ENCODE measurements at regions not wholly inside any gene's neighbourhood (a gene's known extent, or its start where the extent isn't known, plus 50 kb on each side); places are given as distances from the start of the nearest gene placed in this dataset.

DNA sequence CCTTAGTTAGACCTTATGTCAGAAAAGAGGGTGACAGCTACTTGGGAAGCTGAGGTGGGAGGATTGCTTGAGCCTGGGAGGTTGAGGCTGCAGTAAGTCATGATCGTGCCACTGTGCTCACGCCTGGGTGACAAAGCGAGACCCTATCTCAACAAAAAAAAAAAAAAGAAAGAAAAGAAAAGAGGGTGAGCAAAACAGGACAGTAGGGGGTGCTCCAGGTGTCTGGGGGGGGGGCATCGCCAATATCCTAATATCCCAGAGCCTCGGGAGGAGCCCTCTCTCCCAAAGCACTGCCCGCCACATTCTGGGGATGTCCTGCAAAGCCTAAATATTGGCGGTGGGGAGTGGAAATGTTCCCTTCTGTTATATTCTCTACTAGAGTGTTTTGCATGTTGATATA lies 120.9 kb upstream of the TBL1X start:
- TF ChIP-seq, protein P1, sequence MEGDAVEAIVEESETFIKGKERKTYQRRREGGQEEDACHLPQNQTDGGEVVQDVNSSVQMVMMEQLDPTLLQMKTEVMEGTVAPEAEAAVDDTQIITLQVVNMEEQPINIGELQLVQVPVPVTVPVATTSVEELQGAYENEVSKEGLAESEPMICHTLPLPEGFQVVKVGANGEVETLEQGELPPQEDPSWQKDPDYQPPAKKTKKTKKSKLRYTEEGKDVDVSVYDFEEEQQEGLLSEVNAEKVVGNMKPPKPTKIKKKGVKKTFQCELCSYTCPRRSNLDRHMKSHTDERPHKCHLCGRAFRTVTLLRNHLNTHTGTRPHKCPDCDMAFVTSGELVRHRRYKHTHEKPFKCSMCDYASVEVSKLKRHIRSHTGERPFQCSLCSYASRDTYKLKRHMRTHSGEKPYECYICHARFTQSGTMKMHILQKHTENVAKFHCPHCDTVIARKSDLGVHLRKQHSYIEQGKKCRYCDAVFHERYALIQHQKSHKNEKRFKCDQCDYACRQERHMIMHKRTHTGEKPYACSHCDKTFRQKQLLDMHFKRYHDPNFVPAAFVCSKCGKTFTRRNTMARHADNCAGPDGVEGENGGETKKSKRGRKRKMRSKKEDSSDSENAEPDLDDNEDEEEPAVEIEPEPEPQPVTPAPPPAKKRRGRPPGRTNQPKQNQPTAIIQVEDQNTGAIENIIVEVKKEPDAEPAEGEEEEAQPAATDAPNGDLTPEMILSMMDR (IDR thresholded peaks at IDR 0.05), result no peak
- TF ChIP-seq POLR2A (IDR thresholded peaks at IDR 0.05), result no peak
